ENCODE measurements at regions not wholly inside any gene's neighbourhood (a gene's known extent, or its start where the extent isn't known, plus 50 kb on each side); places are given as distances from the start of the nearest gene placed in this dataset.

GRCh38 chr4:141435446-141436225 lies 200.7 kb upstream of the IL15 start:
- no peak for TF ChIP-seq CTCF (IDR thresholded peaks at IDR 0.05; ENCODE audit: control extremely low read depth in 1 of 3, insufficient read depth in 1 of 3, low read depth in 1 of 3, low read length in 3 of 3)
- TF ChIP-seq MAX (IDR thresholded peaks at IDR 0.05), result no peak
- no peak for TF ChIP-seq ATF2 (IDR thresholded peaks at IDR 0.05; ENCODE audit: low read length)
- no peak for TF ChIP-seq CREB1 (IDR thresholded peaks at IDR 0.05)
- no peak for TF ChIP-seq YY1 (IDR thresholded peaks at IDR 0.05; ENCODE audit: low read depth, low read length)
- TF ChIP-seq SP4 (IDR thresholded peaks at IDR 0.05; ENCODE audit: low read length), result no peak
- no peak for TF ChIP-seq SP1 (IDR thresholded peaks at IDR 0.05; ENCODE audit: low read depth, low read length)
- TF ChIP-seq JUND (IDR thresholded peaks at IDR 0.05; ENCODE audit: low read length), result no peak
- TF ChIP-seq CHD1 (IDR thresholded peaks at IDR 0.05; ENCODE audit: low read depth, low read length), result no peak
- no peak for TF ChIP-seq BACH1 (IDR thresholded peaks at IDR 0.05; ENCODE audit: low read length)
- no peak for TF ChIP-seq POLR2A (IDR thresholded peaks at IDR 0.05; ENCODE audit: control extremely low read depth in 1 of 2, low read depth in 2 of 2, low read length in 2 of 2)
- no peak for TF ChIP-seq NRF1 (IDR thresholded peaks at IDR 0.05; ENCODE audit: low read depth, low read length)
- no peak for TF ChIP-seq USF2 (IDR thresholded peaks at IDR 0.05; ENCODE audit: low read length)

Measured in H1 (cell line).